ENCODE measurements at regions not wholly inside any gene's neighbourhood (a gene's known extent, or its start where the extent isn't known, plus 50 kb on each side); places are given as distances from the start of the nearest gene placed in this dataset.

- ATAC-seq (no peak), DNase-seq (no peak)
- Histone ChIP-seq H3K36me3 (no peaks in the 10 kb centered on the region), H3K9me3 (no peaks in the 10 kb centered on the region), H3K4me3 (no peak overlapping the region), H3K27ac (no peak overlapping the region), H3K27me3 (ENCODE audit: low read depth) (no peaks in the 10 kb centered on the region), H3K4me1 (no peaks in the 10 kb centered on the region)
- TF ChIP-seq CTCF (IDR thresholded peaks at IDR 0.05), result no peak
- intact Hi-C loops (cut with DNase I), result no loop called here
Measured at GRCh38 chr10:33723181-33723580, 388.7 kb upstream of the NRP1 start.

DNA sequence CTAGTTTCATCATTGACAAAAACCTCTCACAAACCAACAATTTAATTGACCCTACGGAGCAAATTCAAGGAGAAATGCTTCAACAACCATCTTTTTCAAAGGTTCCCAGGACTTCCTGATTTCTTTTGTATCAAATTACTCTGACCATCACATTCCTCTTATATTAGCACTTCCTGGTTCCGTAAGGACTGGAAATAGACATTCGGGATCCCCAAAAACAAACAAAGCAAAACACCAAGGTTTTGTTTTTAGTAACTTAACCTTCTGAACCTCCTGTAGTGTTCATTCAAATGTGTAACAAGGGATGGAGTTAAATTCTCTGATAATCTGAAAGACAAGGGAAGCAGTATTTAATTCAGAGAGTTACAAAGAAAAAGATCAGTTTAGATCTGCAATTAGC is 387.6 kb upstream of the NRP1 start:
- H3K4me1 ChIP-seq, result no peaks in the 10 kb centered on the region
- H3K36me3 ChIP-seq, result no peaks in the 10 kb centered on the region
- H3K9me3 ChIP-seq, result no peaks in the 10 kb centered on the region
- TF ChIP-seq CTCF (IDR thresholded peaks at IDR 0.05), result no peak
- H3K27ac ChIP-seq, result no peak overlapping the region
- H3K27me3 ChIP-seq (ENCODE audit: low read depth), result no peaks in the 10 kb centered on the region
- no peak overlapping the region for H3K4me3 ChIP-seq
- intact Hi-C loops (cut with DNase I), result no loop called here
- ATAC-seq (no peak), DNase-seq (no peak)

- Histone ChIP-seq H3K36me3 (no peaks in the 10 kb centered on the region), H3K9me3 (no peaks in the 10 kb centered on the region), H3K4me3 (no peak overlapping the region), H3K4me1 (no peaks in the 10 kb centered on the region), H3K27me3 (ENCODE audit: low read depth) (no peaks in the 10 kb centered on the region), H3K27ac (no peak overlapping the region)
- no peak for ATAC-seq
- TF ChIP-seq CTCF (IDR thresholded peaks at IDR 0.05), result no peak
- no peak for DNase-seq
- intact Hi-C loops (cut with DNase I), result no loop called here
Measured at GRCh38 chr10:33721509-33721908, 387.0 kb upstream of the NRP1 start.

- Histone ChIP-seq H3K4me3 (no peak overlapping the region), H3K9me3 (no peaks in the 10 kb centered on the region), H3K27me3 (ENCODE audit: low read depth) (no peaks in the 10 kb centered on the region), H3K4me1 (peaks cover 6% of the 10 kb centered on the region), H3K27ac (no peak overlapping the region), H3K36me3 (no peaks in the 10 kb centered on the region)
- TF ChIP-seq CTCF (IDR thresholded peaks at IDR 0.05), result no peak
- intact Hi-C loops (cut with DNase I), result no loop called here
- DNase-seq (no peak), ATAC-seq (no peak)
Measured at GRCh38 chr10:33720161-33720560, 385.7 kb upstream of the NRP1 start.

GRCh38 chr10:33719005-33719703 is 384.7 kb upstream of the NRP1 start:
- no peak for ATAC-seq
- no peak for DNase-seq
- Histone ChIP-seq H3K27me3 (ENCODE audit: low read depth) (no peaks in the 10 kb centered on the region), H3K4me3 (no peak overlapping the region), H3K4me1 (peaks cover 7% of the 10 kb centered on the region), H3K9me3 (no peaks in the 10 kb centered on the region), H3K36me3 (no peaks in the 10 kb centered on the region), H3K27ac (no peak overlapping the region)
- intact Hi-C loops (cut with DNase I), result no loop called here
- no peak for TF ChIP-seq CTCF (IDR thresholded peaks at IDR 0.05)

Data from lower lobe of right lung (tissue), 2 donors.